OCI-LY1 (cell line): ENCODE measurements at regions not wholly inside any gene's neighbourhood (a gene's known extent, or its start where the extent isn't known, plus 50 kb on each side); places are given as distances from the start of the nearest gene placed in this dataset.

Experiments used
- EZH2 ChIP-seq: fragments of 200-600 bp; sonication (generic), shearing (Covaris generic); IDR thresholded peaks from 2 replicates; pipeline ENCODE4 v1.8.0; 2017; ENCODE audit warnings: borderline replicate concordance, mixed run types, mild to moderate bottlenecking, antibody characterized with exemption, low read length, moderate library complexity, mixed read lengths
- TF ChIP-seq, protein P1 (sequence below): fragments of 200-600 bp; sonication (generic), shearing (Covaris generic); IDR thresholded peaks from 2 replicates; pipeline ENCODE4 v1.5.1; 2017; ENCODE audit warnings: mild to moderate bottlenecking, antibody characterized with exemption, low read length, moderate library complexity, mixed read lengths

DNA sequence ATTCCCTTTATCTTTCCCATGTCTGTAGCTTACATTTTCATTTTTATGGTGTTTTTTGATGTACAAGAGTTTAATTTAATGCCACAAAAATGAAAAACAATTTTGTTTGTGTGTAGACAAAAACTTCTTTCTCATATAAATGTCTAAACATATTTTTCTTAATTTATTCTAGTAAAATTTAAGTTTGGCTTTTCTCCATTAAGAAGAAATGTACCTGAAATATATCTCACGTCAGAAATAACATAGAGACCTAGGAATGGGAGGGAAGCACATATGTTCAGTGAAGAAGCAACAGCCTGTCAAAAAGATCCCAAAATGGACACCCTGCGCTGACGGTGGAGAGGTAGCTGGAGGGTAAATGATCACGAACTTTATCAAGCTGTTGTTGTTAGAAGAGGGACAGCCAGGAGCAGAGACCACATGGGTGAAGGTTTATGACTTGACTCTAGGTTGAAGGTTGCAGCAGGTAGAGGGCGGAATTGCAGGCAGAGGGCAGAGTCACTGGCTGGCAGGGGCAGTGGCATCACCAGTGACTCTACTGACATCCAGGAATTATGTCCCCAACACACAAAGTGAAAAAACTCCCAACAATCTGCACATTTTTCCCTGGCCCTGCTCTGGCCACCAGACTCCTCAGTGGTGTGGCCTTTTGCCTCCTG, 225.9 kb upstream of the PRSS58 start:
- TF ChIP-seq, protein P1, sequence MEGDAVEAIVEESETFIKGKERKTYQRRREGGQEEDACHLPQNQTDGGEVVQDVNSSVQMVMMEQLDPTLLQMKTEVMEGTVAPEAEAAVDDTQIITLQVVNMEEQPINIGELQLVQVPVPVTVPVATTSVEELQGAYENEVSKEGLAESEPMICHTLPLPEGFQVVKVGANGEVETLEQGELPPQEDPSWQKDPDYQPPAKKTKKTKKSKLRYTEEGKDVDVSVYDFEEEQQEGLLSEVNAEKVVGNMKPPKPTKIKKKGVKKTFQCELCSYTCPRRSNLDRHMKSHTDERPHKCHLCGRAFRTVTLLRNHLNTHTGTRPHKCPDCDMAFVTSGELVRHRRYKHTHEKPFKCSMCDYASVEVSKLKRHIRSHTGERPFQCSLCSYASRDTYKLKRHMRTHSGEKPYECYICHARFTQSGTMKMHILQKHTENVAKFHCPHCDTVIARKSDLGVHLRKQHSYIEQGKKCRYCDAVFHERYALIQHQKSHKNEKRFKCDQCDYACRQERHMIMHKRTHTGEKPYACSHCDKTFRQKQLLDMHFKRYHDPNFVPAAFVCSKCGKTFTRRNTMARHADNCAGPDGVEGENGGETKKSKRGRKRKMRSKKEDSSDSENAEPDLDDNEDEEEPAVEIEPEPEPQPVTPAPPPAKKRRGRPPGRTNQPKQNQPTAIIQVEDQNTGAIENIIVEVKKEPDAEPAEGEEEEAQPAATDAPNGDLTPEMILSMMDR = no peak
- no peak for TF ChIP-seq EZH2
